Upper lobe of left lung (tissue), 4 donors: ENCODE measurements at regions not wholly inside any gene's neighbourhood (a gene's known extent, or its start where the extent isn't known, plus 50 kb on each side); places are given as distances from the start of the nearest gene placed in this dataset.

ENCODE experiments used
- CTCF ChIP-seq, 6 experiments: fragments of 450-650 bp in 4 of 6; fragments of 200-600 bp in 2 of 6; sonication (generic) in 2 of 6; IDR thresholded peaks; one replicate each; pipeline ENCODE4 v1.5.1; 2016 to 2019; ENCODE audit warnings: antibody characterized with exemption in 6 of 6
- EP300 ChIP-seq, 4 donors: sonication (generic); formaldehyde crosslinking; IDR thresholded peaks; one replicate each; pipeline ENCODE4 v1.5.1; 2017; ENCODE audit warnings: antibody characterized with exemption in 4 of 4, control low read depth in 2 of 4
- POLR2A ChIP-seq, 4 donors: fragments of 450-650 bp; IDR thresholded peaks; one replicate each; pipeline ENCODE4 v1.5.1; 2016 to 2017; ENCODE audit warnings: antibody characterized with exemption in 4 of 4, mild to moderate bottlenecking in 2 of 4

GRCh38 chr3:24947103-24947502 is 452.5 kb upstream of the THRB start:
- TF ChIP-seq POLR2A (IDR thresholded peaks at IDR 0.05) (no peak), CTCF (IDR thresholded peaks at IDR 0.05) (no peak), EP300 (IDR thresholded peaks at IDR 0.05) (no peak)
